Chondrocyte (in vitro differentiated cells): ENCODE measurements at regions not wholly inside any gene's neighbourhood (a gene's known extent, or its start where the extent isn't known, plus 50 kb on each side); places are given as distances from the start of the nearest gene placed in this dataset.

Source experiments
- DNase-seq: peaks from one replicate; pipeline ENCODE4 v3.0.0; 2021; ENCODE audit warnings: mixed read lengths, low spot score
- H3K27ac Mint-ChIP-seq: one replicate; pipeline ENCODE4 v1.8.0; 2021; ENCODE audit warnings: mild to moderate bottlenecking, moderate library complexity, mixed read lengths; ENCODE audit not compliant: unreplicated experiment
- H3K27me3 Mint-ChIP-seq: 2 replicates; pipeline ENCODE4 v1.8.0; 2021; ENCODE audit warnings: low read depth, mixed read lengths
- H3K36me3 Mint-ChIP-seq: 2 replicates; pipeline ENCODE4 v1.8.0; 2021; ENCODE audit warnings: low read depth, mixed read lengths
- H3K4me1 Mint-ChIP-seq: 2 replicates; pipeline ENCODE4 v1.8.0; 2021; ENCODE audit warnings: low read depth, mild to moderate bottlenecking, mixed read lengths
- H3K4me3 Mint-ChIP-seq: one replicate; pipeline ENCODE4 v1.8.0; 2021; ENCODE audit warnings: mild to moderate bottlenecking, moderate library complexity, mixed read lengths; ENCODE audit not compliant: unreplicated experiment
- H3K9me3 Mint-ChIP-seq: 2 replicates; pipeline ENCODE4 v1.8.0; 2021; ENCODE audit warnings: low read depth, mixed read lengths
- CTCF ChIP-seq: fragments of 200-600 bp; sonication (generic); IDR thresholded peaks from 2 replicates; pipeline ENCODE4 v1.5.0; 2021; ENCODE audit warnings: antibody characterized with exemption, mild to moderate bottlenecking, moderate library complexity

- DNase-seq: no peak
- H3K27ac Mint-ChIP-seq: no peak overlapping the region
- H3K4me1 Mint-ChIP-seq: peaks cover 4% of the 10 kb centered on the region
- no peaks in the 10 kb centered on the region for H3K36me3 Mint-ChIP-seq
- H3K27me3 Mint-ChIP-seq: peaks cover 30% of the 10 kb centered on the region
- H3K9me3 Mint-ChIP-seq: no peaks in the 10 kb centered on the region
- no peak overlapping the region for H3K4me3 Mint-ChIP-seq
- TF ChIP-seq CTCF: no peak
Measured at GRCh38 chr5:87784311-87784710, 371.6 kb upstream of the CCNH start.

GRCh38 chr5:87782916-87783315 is 370.2 kb upstream of the CCNH start:
- H3K4me3 Mint-ChIP-seq: no peak overlapping the region
- H3K36me3 Mint-ChIP-seq: no peaks in the 10 kb centered on the region
- H3K27me3 Mint-ChIP-seq: peaks cover 35% of the 10 kb centered on the region
- no peak overlapping the region for H3K27ac Mint-ChIP-seq
- no peak for DNase-seq
- H3K9me3 Mint-ChIP-seq: no peaks in the 10 kb centered on the region
- peaks cover 4% of the 10 kb centered on the region for H3K4me1 Mint-ChIP-seq
- no peak for TF ChIP-seq CTCF

- H3K4me1 Mint-ChIP-seq: peaks cover 4% of the 10 kb centered on the region
- no peak for DNase-seq
- peaks cover 42% of the 10 kb centered on the region for H3K27me3 Mint-ChIP-seq
- no peak overlapping the region for H3K4me3 Mint-ChIP-seq
- TF ChIP-seq CTCF: no peak
- H3K27ac Mint-ChIP-seq: no peak overlapping the region
- H3K9me3 Mint-ChIP-seq: no peaks in the 10 kb centered on the region
- no peaks in the 10 kb centered on the region for H3K36me3 Mint-ChIP-seq
Measured at GRCh38 chr5:87781976-87782375, 369.2 kb upstream of the CCNH start.

- H3K4me3 Mint-ChIP-seq: no peak overlapping the region
- DNase-seq: no peak
- peaks cover 4% of the 10 kb centered on the region for H3K4me1 Mint-ChIP-seq
- no peaks in the 10 kb centered on the region for H3K36me3 Mint-ChIP-seq
- H3K27ac Mint-ChIP-seq: no peak overlapping the region
- no peaks in the 10 kb centered on the region for H3K9me3 Mint-ChIP-seq
- H3K27me3 Mint-ChIP-seq: peaks cover 40% of the 10 kb centered on the region
- TF ChIP-seq CTCF: peak; percentile 97
Measured at GRCh38 chr5:87780831-87781760, 368.4 kb upstream of the CCNH start.

- H3K4me3 Mint-ChIP-seq: no peak overlapping the region
- H3K36me3 Mint-ChIP-seq: no peaks in the 10 kb centered on the region
- H3K9me3 Mint-ChIP-seq: no peaks in the 10 kb centered on the region
- no peak overlapping the region for H3K27ac Mint-ChIP-seq
- peaks cover 29% of the 10 kb centered on the region for H3K27me3 Mint-ChIP-seq
- TF ChIP-seq CTCF: no peak
- no peak for DNase-seq
- peaks cover 4% of the 10 kb centered on the region for H3K4me1 Mint-ChIP-seq
Measured at GRCh38 chr5:87778876-87779275, 366.1 kb upstream of the CCNH start.
